ENCODE measurements at regions not wholly inside any gene's neighbourhood (a gene's known extent, or its start where the extent isn't known, plus 50 kb on each side); places are given as distances from the start of the nearest gene placed in this dataset.

GRCh38 chrX:45872480-45872879, 671.8 kb upstream of the DIPK2B start:
- TF ChIP-seq POLR2A (IDR thresholded peaks at IDR 0.05) = no peak
- TF ChIP-seq CTCF (IDR thresholded peaks at IDR 0.05) = no peak
- Histone ChIP-seq H3K27ac (no peak overlapping the region), H3K27me3 (no peaks in the 10 kb centered on the region), H3K4me1 (no peaks in the 10 kb centered on the region), H3K4me3 (no peak overlapping the region), H3K36me3 (no peaks in the 10 kb centered on the region), H3K9me3 (no peaks in the 10 kb centered on the region)
- no peak for DNase-seq
- intact Hi-C loops (cut with DNase I; ENCODE audit: low total_unique reads) = no loop called here

- no peak overlapping the region for H3K4me3 ChIP-seq
- H3K36me3 ChIP-seq = no peaks in the 10 kb centered on the region
- no peak for TF ChIP-seq CTCF (IDR thresholded peaks at IDR 0.05)
- TF ChIP-seq POLR2A (IDR thresholded peaks at IDR 0.05) = no peak
- no peaks in the 10 kb centered on the region for H3K27me3 ChIP-seq
- no peak for DNase-seq
- no peaks in the 10 kb centered on the region for H3K9me3 ChIP-seq
- H3K4me1 ChIP-seq = no peaks in the 10 kb centered on the region
- H3K27ac ChIP-seq = no peak overlapping the region
- intact Hi-C loops (cut with DNase I; ENCODE audit: low total_unique reads) = no loop called here
Measured at GRCh38 chrX:45868425-45868824, 667.7 kb upstream of the DIPK2B start.

GRCh38 chrX:45862801-45863200, 662.1 kb upstream of the DIPK2B start:
- TF ChIP-seq CTCF (IDR thresholded peaks at IDR 0.05) (no peak), POLR2A (IDR thresholded peaks at IDR 0.05) (no peak)
- no peaks in the 10 kb centered on the region for H3K27me3 ChIP-seq
- H3K4me1 ChIP-seq = no peaks in the 10 kb centered on the region
- no peaks in the 10 kb centered on the region for H3K36me3 ChIP-seq
- intact Hi-C loops (cut with DNase I; ENCODE audit: low total_unique reads) = no loop called here
- H3K4me3 ChIP-seq = no peak overlapping the region
- no peak for DNase-seq
- no peak overlapping the region for H3K27ac ChIP-seq
- H3K9me3 ChIP-seq = no peaks in the 10 kb centered on the region

GRCh38 chrX:45860450-45860849, 659.8 kb upstream of the DIPK2B start:
- TF ChIP-seq CTCF (IDR thresholded peaks at IDR 0.05) (no peak), POLR2A (IDR thresholded peaks at IDR 0.05) (no peak)
- Histone ChIP-seq H3K4me3 (no peak overlapping the region), H3K9me3 (no peaks in the 10 kb centered on the region), H3K27me3 (no peaks in the 10 kb centered on the region), H3K4me1 (no peaks in the 10 kb centered on the region), H3K36me3 (no peaks in the 10 kb centered on the region), H3K27ac (no peak overlapping the region)
- intact Hi-C loops (cut with DNase I; ENCODE audit: low total_unique reads) = no loop called here
- no peak for DNase-seq

GRCh38 chrX:45859407-45859806, 658.7 kb upstream of the DIPK2B start:
- Histone ChIP-seq H3K36me3 (no peaks in the 10 kb centered on the region), H3K27ac (no peak overlapping the region), H3K4me3 (no peak overlapping the region), H3K4me1 (no peaks in the 10 kb centered on the region), H3K9me3 (no peaks in the 10 kb centered on the region), H3K27me3 (no peaks in the 10 kb centered on the region)
- intact Hi-C loops (cut with DNase I; ENCODE audit: low total_unique reads) = no loop called here
- no peak for DNase-seq
- TF ChIP-seq POLR2A (IDR thresholded peaks at IDR 0.05) (no peak), CTCF (IDR thresholded peaks at IDR 0.05) (no peak)
